Activated T-helper 1 cell treated with anti-CD3 and anti-CD28 coated beads, Interleukin-12 subunit alpha, Interleukin-12 subunit beta, Interleukin-2, Interleukin-4 antibody, amounts not matched to agents 30 ng/mL and 10 ng/mL and 1 ng/mL, durations not matched to agents 14 hours and 24 hours and 36 hours (primary cell): ENCODE measurements at regions not wholly inside any gene's neighbourhood (a gene's known extent, or its start where the extent isn't known, plus 50 kb on each side); places are given as distances from the start of the nearest gene placed in this dataset.
"Not testable (repeated sequence)": the region's sequence is repeated elsewhere in the genome, so short reads cannot be mapped to it uniquely, and the experiment has no call there.

ENCODE experiments used
- DNase-seq: peaks from one replicate; pipeline ENCODE4 v3.0.0; 2021; ENCODE audit warnings: low spot score
- H3K27ac Mint-ChIP-seq: one replicate; pipeline ENCODE4 v1.8.0; 2021; ENCODE audit warnings: mild to moderate bottlenecking, mixed read lengths
- H3K27me3 Mint-ChIP-seq: one replicate; pipeline ENCODE4 v1.8.0; 2022; ENCODE audit warnings: mild to moderate bottlenecking, moderate library complexity, mixed read lengths; ENCODE audit not compliant: insufficient read depth
- H3K36me3 Mint-ChIP-seq: one replicate; pipeline ENCODE4 v1.8.0; 2021; ENCODE audit warnings: low read depth, mixed read lengths
- H3K4me1 Mint-ChIP-seq: one replicate; pipeline ENCODE4 v1.8.0; 2021; ENCODE audit warnings: low read depth, mixed read lengths
- H3K4me3 Mint-ChIP-seq: one replicate; pipeline ENCODE4 v1.8.0; 2021; ENCODE audit warnings: mild to moderate bottlenecking, moderate library complexity, mixed read lengths
- H3K9me3 Mint-ChIP-seq: one replicate; pipeline ENCODE4 v1.8.0; 2021; ENCODE audit warnings: mixed read lengths
- intact Hi-C: fragments of 100-400 bp; cut with micrococcal nuclease; formaldehyde crosslinking; loops from one replicate; pipeline ENCODE4 v1.15.1; 2024

GRCh38 chrX:1835056-1835455 is 220.2 kb downstream of the ASMT start:
- no peaks in the 10 kb centered on the region for H3K4me1 Mint-ChIP-seq
- no peak for DNase-seq
- no peak overlapping the region for H3K4me3 Mint-ChIP-seq
- no peaks in the 10 kb centered on the region for H3K36me3 Mint-ChIP-seq
- intact Hi-C loops: no loop called here
- H3K9me3 Mint-ChIP-seq: peaks cover 36% of the 10 kb centered on the region
- no peaks in the 10 kb centered on the region for H3K27me3 Mint-ChIP-seq
- no peak overlapping the region for H3K27ac Mint-ChIP-seq

DNA sequence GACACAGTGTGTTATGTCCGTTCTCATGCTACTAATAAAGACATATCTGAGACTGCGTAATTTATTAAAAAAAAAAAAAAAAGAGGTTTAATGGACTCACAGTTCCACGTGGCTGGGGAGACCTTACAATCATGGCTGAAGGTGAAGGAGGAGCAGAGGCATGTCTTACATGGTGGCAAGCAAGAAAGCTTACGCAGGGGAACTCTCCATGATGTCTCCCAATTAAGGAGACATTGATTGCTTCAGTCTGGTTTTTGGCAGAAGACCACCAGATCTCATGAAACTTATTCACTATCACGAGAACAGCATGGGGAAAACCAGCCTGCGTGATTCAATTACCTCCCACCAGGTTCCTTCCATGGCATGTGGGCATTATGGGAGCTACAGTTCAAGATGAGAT is 221.8 kb downstream of the ASMT start:
- no peak for DNase-seq
- Mint-ChIP-seq H3K4me3 (no peak overlapping the region), H3K27ac (no peak overlapping the region), H3K4me1 (no peaks in the 10 kb centered on the region), H3K9me3 (peaks cover 41% of the 10 kb centered on the region), H3K36me3 (no peaks in the 10 kb centered on the region), H3K27me3 (no peaks in the 10 kb centered on the region)
- intact Hi-C loops: no loop called here

- intact Hi-C loops: no loop called here
- Mint-ChIP-seq H3K9me3 (peaks cover 19% of the 10 kb centered on the region), H3K27ac (no peak overlapping the region), H3K4me1 (no peaks in the 10 kb centered on the region), H3K36me3 (no peaks in the 10 kb centered on the region), H3K27me3 (no peaks in the 10 kb centered on the region), H3K4me3 (no peak overlapping the region)
- no peak for DNase-seq
Observed at GRCh38 chrX:1841746-1842145, 226.9 kb downstream of the ASMT start.

GRCh38 chrX:1847000-1847399 is 232.1 kb downstream of the ASMT start:
- not testable (repeated sequence) for H3K4me3 Mint-ChIP-seq, H3K27me3 Mint-ChIP-seq, H3K9me3 Mint-ChIP-seq

DNA sequence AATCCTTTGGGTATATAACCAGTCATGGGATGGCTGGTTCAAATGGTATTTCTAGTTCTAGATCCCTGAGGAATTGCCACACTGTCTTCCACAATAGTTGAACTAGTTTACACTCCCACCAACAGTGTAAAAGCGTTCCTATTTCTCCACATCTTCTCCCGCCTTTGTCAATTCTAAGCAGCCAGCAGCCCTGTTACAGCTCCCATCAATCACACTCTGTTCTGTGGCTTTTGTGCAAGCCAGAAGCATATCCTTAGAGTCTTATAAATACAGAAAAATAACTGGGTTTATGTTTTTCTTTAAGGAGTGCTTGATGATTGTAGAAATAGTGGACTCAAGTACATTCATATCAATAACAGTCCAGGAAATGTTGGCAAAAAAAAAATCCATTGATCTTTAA is 232.9 kb downstream of the ASMT start:
- intact Hi-C loops, DNase-seq, H3K36me3 Mint-ChIP-seq, H3K27me3 Mint-ChIP-seq, H3K4me3 Mint-ChIP-seq, H3K9me3 Mint-ChIP-seq, H3K27ac Mint-ChIP-seq, H3K4me1 Mint-ChIP-seq: not testable (repeated sequence)

More at GRCh38 chrX:1847000-1847399, 232.1 kb downstream of the ASMT start:
- DNase-seq, H3K4me1 Mint-ChIP-seq, H3K27ac Mint-ChIP-seq, intact Hi-C loops, H3K36me3 Mint-ChIP-seq: not testable (repeated sequence)

- no peaks in the 10 kb centered on the region for H3K27me3 Mint-ChIP-seq
- H3K4me1 Mint-ChIP-seq: no peaks in the 10 kb centered on the region
- no peak overlapping the region for H3K4me3 Mint-ChIP-seq
- H3K27ac Mint-ChIP-seq: no peak overlapping the region
- intact Hi-C loops: no loop called here
- H3K9me3 Mint-ChIP-seq: no peaks in the 10 kb centered on the region
- no peaks in the 10 kb centered on the region for H3K36me3 Mint-ChIP-seq
- DNase-seq: no peak
Observed at GRCh38 chrX:1851527-1851926, 236.7 kb downstream of the ASMT start.

GRCh38 chrX:1852082-1852481 is 237.2 kb downstream of the ASMT start:
- no peak for DNase-seq
- H3K4me1 Mint-ChIP-seq: no peaks in the 10 kb centered on the region
- no peak overlapping the region for H3K27ac Mint-ChIP-seq
- no peaks in the 10 kb centered on the region for H3K9me3 Mint-ChIP-seq
- no peaks in the 10 kb centered on the region for H3K27me3 Mint-ChIP-seq
- intact Hi-C loops: no loop called here
- no peaks in the 10 kb centered on the region for H3K36me3 Mint-ChIP-seq
- no peak overlapping the region for H3K4me3 Mint-ChIP-seq

GRCh38 chrX:1853447-1853846 is 238.6 kb downstream of the ASMT start:
- Mint-ChIP-seq H3K36me3 (no peaks in the 10 kb centered on the region), H3K27ac (no peak overlapping the region), H3K27me3 (no peaks in the 10 kb centered on the region), H3K4me1 (no peaks in the 10 kb centered on the region), H3K9me3 (no peaks in the 10 kb centered on the region), H3K4me3 (no peak overlapping the region)
- intact Hi-C loops: no loop called here
- no peak for DNase-seq

DNA sequence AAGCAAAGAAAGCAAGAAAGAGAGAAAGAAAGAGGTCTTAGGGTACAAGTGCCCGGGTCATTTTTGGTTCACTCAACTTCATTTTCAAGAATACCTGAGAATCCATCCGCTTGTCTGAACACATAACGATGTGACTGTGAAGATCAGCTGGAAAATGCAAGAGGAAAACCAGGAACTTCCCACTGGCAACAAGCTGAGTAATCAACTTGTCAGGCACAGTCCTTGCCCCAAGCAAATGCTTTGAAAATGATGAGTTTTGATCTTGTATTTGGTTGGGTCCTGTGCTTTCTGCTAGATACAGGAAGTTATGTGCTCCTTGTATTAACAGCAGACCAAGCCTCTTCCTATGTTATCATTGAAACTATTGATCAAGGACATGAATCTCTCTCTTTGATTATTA is 239.1 kb downstream of the ASMT start:
- Mint-ChIP-seq H3K4me1 (no peaks in the 10 kb centered on the region), H3K27me3 (no peaks in the 10 kb centered on the region), H3K9me3 (no peaks in the 10 kb centered on the region), H3K36me3 (no peaks in the 10 kb centered on the region), H3K4me3 (no peak overlapping the region), H3K27ac (no peak overlapping the region)
- intact Hi-C loops: no loop called here
- no peak for DNase-seq

DNA sequence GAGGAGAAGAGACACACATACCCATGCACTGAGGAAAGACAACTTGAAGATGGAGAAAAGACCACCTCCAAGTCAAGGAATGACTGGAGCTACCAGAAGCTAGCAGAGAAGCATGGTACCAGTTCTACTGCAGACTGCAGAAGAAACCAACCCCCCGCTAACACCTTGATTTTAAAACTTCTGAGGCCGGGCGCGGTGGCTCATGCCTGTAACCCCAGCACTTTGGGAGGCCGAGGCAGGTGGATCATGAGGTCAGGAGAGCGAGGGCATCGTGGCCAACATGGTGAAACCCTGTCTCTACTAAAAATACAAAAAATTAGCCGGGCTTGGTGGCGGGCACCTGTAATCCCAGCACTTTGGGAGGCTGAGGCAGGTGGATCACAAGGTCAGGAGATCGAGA is 240.0 kb downstream of the ASMT start:
- H3K27ac Mint-ChIP-seq, DNase-seq, H3K9me3 Mint-ChIP-seq, H3K4me3 Mint-ChIP-seq, intact Hi-C loops, H3K27me3 Mint-ChIP-seq, H3K36me3 Mint-ChIP-seq, H3K4me1 Mint-ChIP-seq: not testable (repeated sequence)

DNA sequence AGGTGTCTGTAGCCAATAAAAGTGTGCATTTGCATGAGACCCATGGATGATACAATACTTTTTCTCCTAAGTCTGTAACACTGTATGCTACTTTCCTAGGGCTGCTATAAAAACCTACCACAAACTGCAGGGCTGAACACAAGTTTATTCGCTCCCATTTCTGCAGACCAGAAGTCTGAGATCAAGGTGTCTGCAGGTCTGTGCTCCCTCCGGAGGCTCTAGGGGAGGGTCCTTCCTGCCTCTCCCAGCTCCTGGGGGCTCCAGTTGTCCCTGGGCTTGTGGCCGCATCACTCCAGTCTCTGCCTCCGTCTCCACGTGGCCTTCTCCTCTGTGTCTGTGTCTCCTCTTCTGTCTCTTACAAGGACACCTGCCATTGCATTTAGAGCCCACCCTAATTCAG is 244.4 kb downstream of the ASMT start:
- H3K27me3 Mint-ChIP-seq, H3K4me1 Mint-ChIP-seq, H3K4me3 Mint-ChIP-seq, DNase-seq, intact Hi-C loops, H3K36me3 Mint-ChIP-seq, H3K27ac Mint-ChIP-seq, H3K9me3 Mint-ChIP-seq: not testable (repeated sequence)

DNA sequence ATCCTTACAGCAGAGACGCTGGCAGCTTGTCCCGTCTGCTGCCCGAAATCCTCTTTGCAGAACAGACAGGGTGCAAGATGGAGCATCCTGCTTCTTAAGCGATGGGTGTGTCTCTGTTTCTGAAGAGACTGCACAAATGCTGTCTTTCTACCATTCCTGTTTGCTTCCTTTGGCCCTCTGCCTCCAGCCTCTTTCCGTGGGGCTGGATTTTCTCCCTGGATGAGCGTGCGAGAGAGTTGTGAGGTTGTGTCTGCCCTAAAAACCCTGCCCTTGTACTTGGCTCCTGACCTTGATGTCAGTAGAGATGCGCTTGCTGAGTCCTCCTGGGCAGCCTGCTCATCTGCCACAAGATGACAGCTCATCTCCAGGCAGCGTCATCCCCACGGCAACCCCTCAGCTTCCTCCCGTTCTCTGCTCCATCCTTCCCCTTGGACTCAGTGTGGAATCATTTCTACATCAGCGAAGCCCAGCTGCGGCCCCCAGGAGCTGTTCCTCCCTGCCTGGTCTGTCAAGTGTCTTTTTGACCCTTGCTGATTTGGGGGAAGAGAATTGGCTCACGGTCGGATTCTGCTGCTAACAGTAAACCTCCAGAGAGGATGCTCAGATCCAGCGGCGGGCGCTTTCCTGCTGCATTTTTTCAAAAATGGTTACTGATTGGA is 246.2 kb downstream of the ASMT start:
- no peaks in the 10 kb centered on the region for H3K4me1 Mint-ChIP-seq
- no peak overlapping the region for H3K27ac Mint-ChIP-seq
- no peaks in the 10 kb centered on the region for H3K27me3 Mint-ChIP-seq
- no peaks in the 10 kb centered on the region for H3K9me3 Mint-ChIP-seq
- H3K36me3 Mint-ChIP-seq: no peaks in the 10 kb centered on the region
- H3K4me3 Mint-ChIP-seq: no peak overlapping the region
- intact Hi-C loops: no loop called here
- DNase-seq: no peak

- DNase-seq, H3K9me3 Mint-ChIP-seq: not testable (repeated sequence)
Observed at GRCh38 chrX:1863995-1864394, 249.1 kb downstream of the ASMT start.

DNA sequence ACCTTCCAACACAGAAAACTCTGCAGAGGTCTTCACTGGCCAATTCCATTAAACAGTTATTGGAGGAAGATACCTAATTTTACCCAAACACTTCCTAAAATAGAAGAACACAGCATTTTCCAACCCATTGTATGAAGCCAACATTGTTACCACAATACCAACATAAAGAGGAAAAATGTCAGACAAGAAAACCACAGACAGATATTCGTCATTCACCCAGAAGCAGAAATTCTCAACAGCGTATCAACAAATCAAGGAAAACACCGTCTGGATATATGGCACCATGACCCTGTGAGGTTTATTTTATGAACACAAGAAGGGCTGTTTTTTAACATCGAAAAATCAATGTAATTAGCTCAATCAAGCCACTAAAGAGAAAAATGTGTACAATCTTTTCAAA is 255.6 kb downstream of the ASMT start:
- Mint-ChIP-seq H3K36me3 (no peaks in the 10 kb centered on the region), H3K4me3 (no peak overlapping the region), H3K27ac (no peak overlapping the region), H3K4me1 (no peaks in the 10 kb centered on the region), H3K27me3 (no peaks in the 10 kb centered on the region), H3K9me3 (peaks cover 6% of the 10 kb centered on the region)
- intact Hi-C loops: no loop called here
- DNase-seq: no peak

More at GRCh38 chrX:1863995-1864394, 249.1 kb downstream of the ASMT start:
- H3K4me1 Mint-ChIP-seq, intact Hi-C loops, H3K27ac Mint-ChIP-seq, H3K36me3 Mint-ChIP-seq, H3K27me3 Mint-ChIP-seq, H3K4me3 Mint-ChIP-seq: not testable (repeated sequence)
